GM21390 (cell line): ENCODE measurements at regions not wholly inside any gene's neighbourhood (a gene's known extent, or its start where the extent isn't known, plus 50 kb on each side); places are given as distances from the start of the nearest gene placed in this dataset.
"Not testable (repeated sequence)": the region's sequence is repeated elsewhere in the genome, so short reads cannot be mapped to it uniquely, and the experiment has no call there.

Source experiments
- ATAC-seq: cut with Tn5 transposase; IDR thresholded peaks from one replicate; pipeline ENCODE4 v1.9.1; 2021; ENCODE audit not compliant: unreplicated experiment

GRCh38 chr16:10312784-10313724 is 72.8 kb upstream of the ATF7IP2 start:
- ATAC-seq: peak; percentile 93

GRCh38 chr16:10314317-10314716 is 71.5 kb upstream of the ATF7IP2 start:
- no peak for ATAC-seq

GRCh38 chr16:10314811-10315210 is 71.0 kb upstream of the ATF7IP2 start:
- no peak for ATAC-seq

GRCh38 chr16:10317425-10318001 is 68.3 kb upstream of the ATF7IP2 start:
- ATAC-seq: no peak

GRCh38 chr16:10318798-10319500 is 66.9 kb upstream of the ATF7IP2 start:
- ATAC-seq: no peak

- no peak for ATAC-seq
Observed at GRCh38 chr16:10321407-10322387, 64.2 kb upstream of the ATF7IP2 start.

GRCh38 chr16:10322723-10323527 is 62.9 kb upstream of the ATF7IP2 start:
- ATAC-seq: no peak

- no peak for ATAC-seq
Observed at GRCh38 chr16:10323528-10323869, 62.4 kb upstream of the ATF7IP2 start.

- ATAC-seq: no peak
Observed at GRCh38 chr16:10324210-10324609, 61.7 kb upstream of the ATF7IP2 start.

GRCh38 chr16:10325783-10326543 is 59.9 kb upstream of the ATF7IP2 start:
- no peak for ATAC-seq

- ATAC-seq: no peak
Observed at GRCh38 chr16:10326647-10327046, 59.2 kb upstream of the ATF7IP2 start.

- not testable (repeated sequence) for ATAC-seq
Observed at GRCh38 chr16:10328291-10328690, 57.6 kb upstream of the ATF7IP2 start.

GRCh38 chr16:10332241-10332640 is 53.6 kb upstream of the ATF7IP2 start:
- ATAC-seq: no peak

- ATAC-seq: no peak
Observed at GRCh38 chr16:10332775-10333174, 53.1 kb upstream of the ATF7IP2 start.

- no peak for ATAC-seq
Observed at GRCh38 chr16:10333321-10334032, 52.4 kb upstream of the ATF7IP2 start.

- no peak for ATAC-seq
Observed at GRCh38 chr16:10335681-10336080, 50.2 kb upstream of the ATF7IP2 start.
